Kidney (tissue), 13 donors: ENCODE measurements at regions not wholly inside any gene's neighbourhood (a gene's known extent, or its start where the extent isn't known, plus 50 kb on each side); places are given as distances from the start of the nearest gene placed in this dataset.
A peak's percentile ranks its signal among the peaks of the same experiment; 100 is the strongest.

Experiments
- DNase-seq, 5 donors: peaks; one replicate each; pipeline ENCODE4 v3.0.0-alpha.2; 2013 to 2020
- FAIRE-seq: peaks from 2 replicates; lab custom pipeline; 2012; peaks lifted over from hg19 to GRCh38; lab: Jason Lieb, UNC
- H3K27ac ChIP-seq, 2 donors: one replicate each; pipeline ENCODE4 v1.7.0; 2013; ENCODE audit warnings: low read depth in 2 of 2, low read length in 2 of 2, inconsistent platforms in 1 of 2
- H3K27me3 ChIP-seq: one replicate; pipeline ENCODE4 v1.7.1; 2013; ENCODE audit warnings: low read length, inconsistent platforms; ENCODE audit not compliant: control insufficient read depth, insufficient read depth
- H3K36me3 ChIP-seq, 3 donors: one replicate each; pipeline versions ENCODE4 v1.7.0 to v1.7.1; 2013; ENCODE audit warnings: low read length in 3 of 3, control low read depth in 1 of 3, inconsistent platforms in 1 of 3; ENCODE audit not compliant: insufficient read depth in 3 of 3, control insufficient read depth in 2 of 3
- H3K4me1 ChIP-seq, 3 donors: one replicate each; pipeline versions ENCODE4 v1.7.0 to v1.7.1; 2013; ENCODE audit warnings: low read length in 3 of 3, inconsistent platforms in 1 of 3, low read depth in 1 of 3; ENCODE audit not compliant: control insufficient read depth in 2 of 3, insufficient read depth in 2 of 3
- H3K4me3 ChIP-seq, 3 donors: one replicate each; pipeline versions ENCODE4 v1.7.0 to v1.8.1; 2013; ENCODE audit warnings: low read length in 3 of 3, control low read depth in 1 of 3, inconsistent platforms in 1 of 3
- H3K9ac ChIP-seq, 3 donors: one replicate each; pipeline versions ENCODE4 v1.7.0 to v1.7.1; 2013; ENCODE audit warnings: low read length in 3 of 3, control low read depth in 1 of 3, inconsistent platforms in 1 of 3
- H3K9me3 ChIP-seq, 3 donors: one replicate each; pipeline versions ENCODE4 v1.7.0 to v1.7.1; 2013; ENCODE audit warnings: low read length in 3 of 3, control low read depth in 1 of 3, inconsistent platforms in 1 of 3; ENCODE audit not compliant: control insufficient read depth in 2 of 3, insufficient read depth in 1 of 3
- intact Hi-C: fragments of 100-400 bp; cut with DNase I; formaldehyde crosslinking; loops from one replicate; pipeline ENCODE4 v1.11.1; 2022
- TF ChIP-seq, protein P1 (sequence below): IDR thresholded peaks from 3 replicates; pipeline ENCODE4 v1.5.1; 2012; ENCODE audit warnings: mild to moderate bottlenecking, moderate library complexity, borderline replicate concordance; ENCODE audit not compliant: insufficient read depth; ENCODE audit errors: extremely low read depth
- donor health status: control.
- donor health status: control.
- donor health status: control.
- donor health status: control.
- donor health status: control.
- donor health status: DM: yes; HTN: yes; CAD: no.
- donor health status: Normal renal cell carcinoma (clear cell type).

DNA sequence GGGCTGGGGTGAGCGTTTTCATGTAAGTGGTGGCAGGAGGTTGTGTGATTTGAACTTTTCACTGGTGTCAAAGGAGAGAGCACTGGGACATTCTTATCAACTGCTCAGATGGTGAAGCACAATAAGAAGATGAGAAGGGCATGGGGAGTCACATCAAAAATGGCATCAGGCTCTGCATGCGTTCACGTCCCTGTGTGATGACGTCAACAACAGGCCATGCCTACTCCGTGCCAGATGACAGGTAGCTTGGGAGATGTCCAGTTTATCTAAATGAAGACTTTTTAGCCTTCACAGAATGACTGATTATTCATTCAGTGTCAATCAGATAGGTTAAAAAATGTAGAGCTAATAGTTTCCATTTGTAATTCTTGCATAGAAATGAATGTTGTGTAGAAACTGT, 264.3 kb upstream of the POM121L12 start:
- Histone ChIP-seq H3K9me3 (no peaks in the 10 kb centered on the region), H3K4me1 (no peaks in the 10 kb centered on the region), H3K36me3 (no peaks in the 10 kb centered on the region), H3K27ac (no peak overlapping the region), H3K9ac (no peak overlapping the region), H3K27me3 (no peaks in the 10 kb centered on the region), H3K4me3 (no peak overlapping the region)
- TF ChIP-seq, protein P1, sequence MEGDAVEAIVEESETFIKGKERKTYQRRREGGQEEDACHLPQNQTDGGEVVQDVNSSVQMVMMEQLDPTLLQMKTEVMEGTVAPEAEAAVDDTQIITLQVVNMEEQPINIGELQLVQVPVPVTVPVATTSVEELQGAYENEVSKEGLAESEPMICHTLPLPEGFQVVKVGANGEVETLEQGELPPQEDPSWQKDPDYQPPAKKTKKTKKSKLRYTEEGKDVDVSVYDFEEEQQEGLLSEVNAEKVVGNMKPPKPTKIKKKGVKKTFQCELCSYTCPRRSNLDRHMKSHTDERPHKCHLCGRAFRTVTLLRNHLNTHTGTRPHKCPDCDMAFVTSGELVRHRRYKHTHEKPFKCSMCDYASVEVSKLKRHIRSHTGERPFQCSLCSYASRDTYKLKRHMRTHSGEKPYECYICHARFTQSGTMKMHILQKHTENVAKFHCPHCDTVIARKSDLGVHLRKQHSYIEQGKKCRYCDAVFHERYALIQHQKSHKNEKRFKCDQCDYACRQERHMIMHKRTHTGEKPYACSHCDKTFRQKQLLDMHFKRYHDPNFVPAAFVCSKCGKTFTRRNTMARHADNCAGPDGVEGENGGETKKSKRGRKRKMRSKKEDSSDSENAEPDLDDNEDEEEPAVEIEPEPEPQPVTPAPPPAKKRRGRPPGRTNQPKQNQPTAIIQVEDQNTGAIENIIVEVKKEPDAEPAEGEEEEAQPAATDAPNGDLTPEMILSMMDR = no peak
- intact Hi-C loops = no loop called here
- FAIRE-seq (no peak), DNase-seq (no peak)

DNA sequence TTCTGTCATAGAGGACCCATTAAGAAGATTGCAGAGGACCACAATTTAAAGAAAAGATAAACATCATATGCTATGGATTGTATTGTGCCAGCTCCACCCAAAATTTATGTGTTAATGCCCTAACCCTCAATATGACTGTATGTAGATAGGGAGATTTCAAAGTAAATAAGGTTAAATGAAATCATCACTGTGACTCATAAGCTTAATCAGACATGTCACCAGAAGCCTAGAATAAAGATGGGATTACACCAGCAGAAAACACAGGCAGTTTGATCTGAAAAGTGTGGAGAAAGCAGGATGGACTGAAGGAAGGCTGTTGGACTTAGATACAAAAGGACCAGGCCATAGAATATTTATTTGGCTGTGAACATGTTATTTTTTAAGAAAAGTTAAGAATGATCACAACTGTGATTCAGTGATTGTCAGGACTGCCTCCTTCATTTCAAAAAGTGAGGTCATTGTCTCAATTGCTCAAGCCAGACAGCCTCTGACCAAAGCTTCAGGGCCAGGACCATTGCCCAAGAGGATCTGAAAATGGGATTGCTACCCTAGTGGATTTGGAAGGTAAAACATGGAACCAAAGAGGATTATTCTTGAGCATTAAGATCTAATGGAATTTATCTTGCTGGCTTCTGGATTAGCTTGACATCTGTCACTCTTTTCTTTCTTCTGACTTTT, 270.8 kb upstream of the POM121L12 start:
- H3K27ac ChIP-seq = no peak overlapping the region
- H3K27me3 ChIP-seq = no peaks in the 10 kb centered on the region
- no peaks in the 10 kb centered on the region for H3K4me1 ChIP-seq
- no peak for DNase-seq
- H3K4me3 ChIP-seq = no peak overlapping the region
- TF ChIP-seq, protein P1 = no peak
- no peaks in the 10 kb centered on the region for H3K9me3 ChIP-seq
- no peaks in the 10 kb centered on the region for H3K36me3 ChIP-seq
- FAIRE-seq = no peak
- intact Hi-C loops = no loop called here
- no peak overlapping the region for H3K9ac ChIP-seq

DNA sequence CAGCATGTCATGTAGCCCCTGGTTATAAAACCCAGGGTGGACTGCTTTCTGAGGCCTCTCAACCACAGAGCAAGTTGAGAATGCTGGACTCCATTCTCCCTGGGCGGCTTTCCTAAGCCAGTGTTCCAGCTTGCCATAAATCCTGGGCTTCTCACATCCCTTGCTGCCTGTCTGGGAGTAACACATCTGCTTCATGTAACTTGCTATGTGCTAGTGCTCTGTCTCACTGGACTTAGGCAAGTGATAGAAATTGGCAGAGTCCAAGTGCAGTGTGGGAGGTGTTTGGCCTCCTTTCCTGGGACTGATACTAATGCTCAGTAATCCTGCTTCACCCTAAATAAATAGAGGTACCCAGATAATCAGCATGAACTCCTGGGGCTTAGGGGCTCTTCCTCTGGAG, 277.1 kb upstream of the POM121L12 start:
- Histone ChIP-seq H3K4me1 (no peaks in the 10 kb centered on the region), H3K9me3 (no peaks in the 10 kb centered on the region), H3K27ac (no peak overlapping the region), H3K4me3 (no peak overlapping the region), H3K27me3 (no peaks in the 10 kb centered on the region), H3K36me3 (no peaks in the 10 kb centered on the region), H3K9ac (no peak overlapping the region)
- TF ChIP-seq, protein P1 = no peak
- FAIRE-seq (no peak), DNase-seq (peak in 2 of 5 donors; percentile 2 to 23)
- intact Hi-C loops = no loop called here

DNA sequence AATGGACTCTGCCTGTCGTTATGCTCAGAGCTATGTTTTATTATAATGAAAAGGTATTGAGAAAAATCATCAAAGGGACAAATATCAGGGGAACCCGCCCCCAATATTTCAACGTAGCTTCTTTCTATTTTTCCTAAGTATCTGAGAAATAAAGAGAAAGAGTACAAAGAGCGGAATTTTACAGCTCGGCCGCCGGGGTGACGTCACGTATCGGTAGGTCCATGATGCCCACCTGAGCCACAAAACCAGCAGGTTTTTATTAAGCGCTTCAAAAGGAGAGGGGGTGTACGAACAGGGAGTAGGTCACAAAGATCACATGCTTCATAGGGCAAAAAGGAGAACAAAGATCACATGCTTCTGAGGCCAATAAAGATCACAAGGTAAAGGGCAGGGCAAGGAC, 281.6 kb upstream of the POM121L12 start:
- no peak overlapping the region for H3K4me3 ChIP-seq
- H3K9me3 ChIP-seq = no peaks in the 10 kb centered on the region
- no peaks in the 10 kb centered on the region for H3K27me3 ChIP-seq
- intact Hi-C loops = no loop called here
- H3K36me3 ChIP-seq = no peaks in the 10 kb centered on the region
- FAIRE-seq (no peak), DNase-seq (no peak)
- TF ChIP-seq, protein P1 = no peak
- no peak overlapping the region for H3K9ac ChIP-seq
- no peaks in the 10 kb centered on the region for H3K4me1 ChIP-seq
- H3K27ac ChIP-seq = no peak overlapping the region
